SK-N-MC (cell line): ENCODE measurements at regions not wholly inside any gene's neighbourhood (a gene's known extent, or its start where the extent isn't known, plus 50 kb on each side); places are given as distances from the start of the nearest gene placed in this dataset.

Source experiments
- EZH2 ChIP-seq: fragments of 200-600 bp; sonication (generic); IDR thresholded peaks from one replicate; pipeline ENCODE4 v1.6.1; 2017; ENCODE audit warnings: antibody characterized with exemption
- POLR2AphosphoS5 ChIP-seq: IDR thresholded peaks from 2 replicates; pipeline ENCODE4 v1.6.1; 2012; ENCODE audit warnings: mild to moderate bottlenecking, low read depth, low read length, borderline replicate concordance

DNA sequence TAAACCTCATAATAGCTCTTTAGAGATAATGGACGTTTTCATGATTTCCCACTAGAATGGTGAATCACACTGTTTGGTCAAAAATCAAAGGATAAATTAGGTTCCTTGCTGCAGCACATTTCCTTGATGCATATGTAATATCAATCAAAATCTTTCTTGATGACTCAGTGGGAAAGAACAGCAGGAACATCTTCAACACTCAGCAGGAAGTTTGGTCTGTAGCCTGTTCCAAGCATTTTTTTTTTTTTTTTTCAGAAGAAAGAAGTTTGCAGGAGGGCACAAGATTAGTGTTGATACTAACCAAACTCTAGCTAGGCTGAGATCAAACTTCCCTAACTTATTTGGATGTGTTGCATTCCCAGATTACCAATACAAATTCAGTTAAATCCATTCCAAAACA, 1529.8 kb downstream of the FAM181B start:
- TF ChIP-seq POLR2AphosphoS5 (no peak), EZH2 (no peak)
